Kidney (tissue), 13 donors: ENCODE measurements at regions not wholly inside any gene's neighbourhood (a gene's known extent, or its start where the extent isn't known, plus 50 kb on each side); places are given as distances from the start of the nearest gene placed in this dataset.

Experiments
- DNase-seq, 5 donors: peaks; one replicate each; pipeline ENCODE4 v3.0.0-alpha.2; 2013 to 2020
- FAIRE-seq: peaks from 2 replicates; lab custom pipeline; 2012; peaks lifted over from hg19 to GRCh38; lab: Jason Lieb, UNC
- H3K27ac ChIP-seq, 2 donors: one replicate each; pipeline ENCODE4 v1.7.0; 2013; ENCODE audit warnings: low read depth in 2 of 2, low read length in 2 of 2, inconsistent platforms in 1 of 2
- H3K27me3 ChIP-seq: one replicate; pipeline ENCODE4 v1.7.1; 2013; ENCODE audit warnings: low read length, inconsistent platforms; ENCODE audit not compliant: control insufficient read depth, insufficient read depth
- H3K36me3 ChIP-seq, 3 donors: one replicate each; pipeline versions ENCODE4 v1.7.0 to v1.7.1; 2013; ENCODE audit warnings: low read length in 3 of 3, control low read depth in 1 of 3, inconsistent platforms in 1 of 3; ENCODE audit not compliant: insufficient read depth in 3 of 3, control insufficient read depth in 2 of 3
- H3K4me1 ChIP-seq, 3 donors: one replicate each; pipeline versions ENCODE4 v1.7.0 to v1.7.1; 2013; ENCODE audit warnings: low read length in 3 of 3, inconsistent platforms in 1 of 3, low read depth in 1 of 3; ENCODE audit not compliant: control insufficient read depth in 2 of 3, insufficient read depth in 2 of 3
- H3K4me3 ChIP-seq, 3 donors: one replicate each; pipeline versions ENCODE4 v1.7.0 to v1.8.1; 2013; ENCODE audit warnings: low read length in 3 of 3, control low read depth in 1 of 3, inconsistent platforms in 1 of 3
- H3K9ac ChIP-seq, 3 donors: one replicate each; pipeline versions ENCODE4 v1.7.0 to v1.7.1; 2013; ENCODE audit warnings: low read length in 3 of 3, control low read depth in 1 of 3, inconsistent platforms in 1 of 3
- H3K9me3 ChIP-seq, 3 donors: one replicate each; pipeline versions ENCODE4 v1.7.0 to v1.7.1; 2013; ENCODE audit warnings: low read length in 3 of 3, control low read depth in 1 of 3, inconsistent platforms in 1 of 3; ENCODE audit not compliant: control insufficient read depth in 2 of 3, insufficient read depth in 1 of 3
- intact Hi-C: fragments of 100-400 bp; cut with DNase I; formaldehyde crosslinking; loops from one replicate; pipeline ENCODE4 v1.11.1; 2022
- TF ChIP-seq, protein P1 (sequence below): IDR thresholded peaks from 3 replicates; pipeline ENCODE4 v1.5.1; 2012; ENCODE audit warnings: mild to moderate bottlenecking, moderate library complexity, borderline replicate concordance; ENCODE audit not compliant: insufficient read depth; ENCODE audit errors: extremely low read depth
- donor health status: control.
- donor health status: control.
- donor health status: control.
- donor health status: control.
- donor health status: control.
- donor health status: DM: yes; HTN: yes; CAD: no.
- donor health status: Normal renal cell carcinoma (clear cell type).

DNA sequence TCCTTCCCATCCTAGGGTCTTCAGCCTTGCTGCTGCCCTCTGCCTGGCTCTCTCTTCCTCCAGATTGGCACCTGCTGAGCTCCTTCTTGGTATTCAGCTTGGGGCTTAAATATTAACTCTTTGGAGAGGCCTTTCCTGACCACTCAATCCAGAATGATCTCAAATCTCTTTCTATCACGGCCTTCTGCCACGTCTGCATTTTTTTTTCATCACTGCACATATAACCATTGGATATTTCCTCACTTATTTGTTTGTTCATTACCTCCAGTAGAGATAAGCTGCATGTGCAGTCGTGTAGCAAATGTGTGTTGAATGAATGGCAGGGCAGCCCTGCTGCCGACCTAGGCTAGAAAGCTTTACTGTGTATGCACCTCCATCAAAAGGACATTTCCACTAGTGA is 51.6 kb upstream of the MPP7 start:
- no peak for FAIRE-seq
- no peaks in the 10 kb centered on the region for H3K36me3 ChIP-seq
- H3K9me3 ChIP-seq, result no peaks in the 10 kb centered on the region
- H3K4me3 ChIP-seq, result no peak overlapping the region
- H3K4me1 ChIP-seq, result peaks cover 0 to 8% (median 3%) of the 10 kb centered on the region in 3 donors
- intact Hi-C loops, result no loop called here
- no peak overlapping the region for H3K27ac ChIP-seq
- no peak overlapping the region for H3K9ac ChIP-seq
- peak in 1 of 5 donors; percentile 15 for DNase-seq
- TF ChIP-seq, protein P1, sequence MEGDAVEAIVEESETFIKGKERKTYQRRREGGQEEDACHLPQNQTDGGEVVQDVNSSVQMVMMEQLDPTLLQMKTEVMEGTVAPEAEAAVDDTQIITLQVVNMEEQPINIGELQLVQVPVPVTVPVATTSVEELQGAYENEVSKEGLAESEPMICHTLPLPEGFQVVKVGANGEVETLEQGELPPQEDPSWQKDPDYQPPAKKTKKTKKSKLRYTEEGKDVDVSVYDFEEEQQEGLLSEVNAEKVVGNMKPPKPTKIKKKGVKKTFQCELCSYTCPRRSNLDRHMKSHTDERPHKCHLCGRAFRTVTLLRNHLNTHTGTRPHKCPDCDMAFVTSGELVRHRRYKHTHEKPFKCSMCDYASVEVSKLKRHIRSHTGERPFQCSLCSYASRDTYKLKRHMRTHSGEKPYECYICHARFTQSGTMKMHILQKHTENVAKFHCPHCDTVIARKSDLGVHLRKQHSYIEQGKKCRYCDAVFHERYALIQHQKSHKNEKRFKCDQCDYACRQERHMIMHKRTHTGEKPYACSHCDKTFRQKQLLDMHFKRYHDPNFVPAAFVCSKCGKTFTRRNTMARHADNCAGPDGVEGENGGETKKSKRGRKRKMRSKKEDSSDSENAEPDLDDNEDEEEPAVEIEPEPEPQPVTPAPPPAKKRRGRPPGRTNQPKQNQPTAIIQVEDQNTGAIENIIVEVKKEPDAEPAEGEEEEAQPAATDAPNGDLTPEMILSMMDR, result no peak
- no peaks in the 10 kb centered on the region for H3K27me3 ChIP-seq

DNA sequence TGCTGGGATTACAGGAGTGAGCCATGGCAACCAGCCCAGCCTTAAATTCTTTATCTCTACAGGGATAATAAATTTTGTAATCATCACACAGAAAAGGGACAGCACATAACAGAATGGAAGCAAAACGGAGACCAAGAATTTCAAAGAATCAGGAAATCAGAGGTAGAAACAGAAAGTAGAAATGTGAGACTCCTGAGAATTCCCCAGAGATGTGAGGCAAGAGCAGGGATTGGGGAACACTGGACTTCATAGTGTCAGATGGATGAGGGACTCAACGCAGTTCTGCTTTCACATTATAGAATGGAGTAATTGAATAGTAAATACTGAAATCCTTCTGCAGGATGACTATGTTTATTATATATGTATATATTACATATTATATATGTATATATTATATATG is 52.5 kb upstream of the MPP7 start:
- Histone ChIP-seq H3K36me3 (no peaks in the 10 kb centered on the region), H3K27me3 (no peaks in the 10 kb centered on the region), H3K9ac (no peak overlapping the region), H3K4me3 (no peak overlapping the region), H3K4me1 (peaks cover 0 to 8% (median 3%) of the 10 kb centered on the region in 3 donors), H3K27ac (no peak overlapping the region), H3K9me3 (no peaks in the 10 kb centered on the region)
- TF ChIP-seq, protein P1, result no peak
- DNase-seq, result no peak
- intact Hi-C loops, result no loop called here
- FAIRE-seq, result no peak

DNA sequence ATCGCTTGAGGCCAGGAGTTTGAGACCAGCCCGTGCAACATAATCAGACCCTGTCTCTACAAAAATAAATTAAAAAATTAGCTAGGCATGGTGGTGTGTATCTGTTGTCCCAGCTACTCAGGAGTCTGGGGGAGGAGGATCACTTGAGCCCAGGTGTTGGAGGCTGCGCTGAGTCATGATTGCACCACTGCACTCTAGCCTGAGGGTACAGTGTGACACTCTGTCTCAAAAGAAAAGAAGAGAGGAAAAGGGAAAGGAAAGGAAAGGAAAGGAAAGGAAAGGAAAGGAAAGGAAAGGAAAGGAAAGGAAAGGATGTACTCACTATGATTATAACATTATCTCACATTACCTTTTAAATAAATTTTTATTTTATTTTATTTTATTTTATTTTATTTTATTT is 56.5 kb upstream of the MPP7 start:
- peaks cover 0 to 8% (median under 1%) of the 10 kb centered on the region in 3 donors for H3K4me1 ChIP-seq
- no peak overlapping the region for H3K9ac ChIP-seq
- no peaks in the 10 kb centered on the region for H3K27me3 ChIP-seq
- H3K9me3 ChIP-seq, result no peaks in the 10 kb centered on the region
- intact Hi-C loops, result no loop called here
- H3K4me3 ChIP-seq, result no peak overlapping the region
- TF ChIP-seq, protein P1, result no peak
- no peaks in the 10 kb centered on the region for H3K36me3 ChIP-seq
- FAIRE-seq (no peak), DNase-seq (no peak)
- H3K27ac ChIP-seq, result no peak overlapping the region

DNA sequence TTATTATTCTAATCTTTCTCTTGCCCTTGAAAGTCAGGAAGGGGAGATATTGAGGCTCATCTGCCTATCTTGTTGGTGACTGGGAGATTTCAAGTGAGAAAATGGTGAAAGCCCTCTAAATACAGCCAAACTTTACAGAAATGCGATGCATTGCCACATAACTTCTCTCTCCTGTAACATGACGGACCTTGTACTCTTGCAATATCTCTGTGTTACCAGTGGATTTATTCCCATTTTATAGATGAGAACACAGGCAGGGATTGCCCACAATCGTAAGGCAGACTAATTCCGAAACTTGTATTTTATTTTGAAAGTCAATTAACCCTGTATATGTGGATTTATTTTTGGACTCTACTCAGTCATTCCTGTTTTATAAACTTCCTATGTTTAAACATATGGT is 57.3 kb upstream of the MPP7 start:
- Histone ChIP-seq H3K36me3 (no peaks in the 10 kb centered on the region), H3K4me1 (peaks cover 0 to under 1% (median 0%) of the 10 kb centered on the region in 3 donors), H3K4me3 (no peak overlapping the region), H3K27me3 (no peaks in the 10 kb centered on the region), H3K9me3 (no peaks in the 10 kb centered on the region), H3K9ac (no peak overlapping the region), H3K27ac (no peak overlapping the region)
- no peak for FAIRE-seq
- TF ChIP-seq, protein P1, result no peak
- DNase-seq, result no peak
- intact Hi-C loops, result no loop called here
